Esophagus muscularis mucosa (tissue), 4 donors: ENCODE measurements at regions not wholly inside any gene's neighbourhood (a gene's known extent, or its start where the extent isn't known, plus 50 kb on each side); places are given as distances from the start of the nearest gene placed in this dataset.

ENCODE experiments used
- DNase-seq: peaks from one replicate; pipeline ENCODE4 v3.0.0-alpha.2; 2017; ENCODE audit errors: extremely low spot score
- H3K27ac ChIP-seq, 4 donors: fragments of 200-600 bp; sonication (generic); replicated peaks in 1 of 4; 1 replicate in 3 of 4; 2 replicates in 1 of 4; pipeline ENCODE4 v1.5.1; 2016 to 2019; ENCODE audit warnings: mild to moderate bottlenecking in 1 of 4
- H3K27me3 ChIP-seq, 4 donors: fragments of 200-600 bp; sonication (generic); one replicate each; pipeline versions ENCODE4 v1.5.1 to v1.6.0; 2016 to 2019
- H3K36me3 ChIP-seq, 4 donors: fragments of 200-600 bp; sonication (generic); one replicate each; pipeline ENCODE4 v1.5.1; 2016 to 2019
- H3K4me1 ChIP-seq, 4 donors: fragments of 200-600 bp; sonication (generic); one replicate each; pipeline ENCODE4 v1.5.1; 2016 to 2019
- H3K4me3 ChIP-seq, 4 donors: fragments of 200-600 bp; sonication (generic); 1 replicate in 2 of 4; 2 replicates in 2 of 4; pipeline ENCODE4 v1.5.1; 2016 to 2019; ENCODE audit warnings: mild to moderate bottlenecking in 4 of 4, moderate library complexity in 1 of 4
- H3K9me3 ChIP-seq, 4 donors: fragments of 200-600 bp; sonication (generic); 1 replicate in 3 of 4; 2 replicates in 1 of 4; pipeline ENCODE4 v1.5.1; 2016 to 2019
- EP300 ChIP-seq: sonication (generic); formaldehyde crosslinking; IDR thresholded peaks from one replicate; pipeline ENCODE4 v1.6.1; 2017; ENCODE audit warnings: antibody characterized with exemption
- POLR2A ChIP-seq: fragments of 450-650 bp; IDR thresholded peaks from one replicate; pipeline ENCODE4 v1.6.1; 2017; ENCODE audit warnings: antibody characterized with exemption, moderate library complexity, mild to moderate bottlenecking, low read depth
- POLR2AphosphoS5 ChIP-seq, 2 donors: sonication (generic); formaldehyde crosslinking; IDR thresholded peaks; one replicate each; pipeline ENCODE4 v1.6.1; 2017; ENCODE audit warnings: antibody characterized with exemption in 2 of 2
- WGBS: methylation state at CpG from one replicate; pipeline ENCODE4 v1.1.5; 2018; 5-methylcytosine and 5-hydroxymethylcytosine counted together
- intact Hi-C: fragments of 100-400 bp; cut with DNase I; formaldehyde crosslinking; loops from one replicate; pipeline ENCODE4 v1.15.1; 2023
- TF ChIP-seq, protein P1 (sequence below), 3 experiments: fragments of 200-600 bp in 2 of 3; fragments of 450-650 bp in 1 of 3; sonication (generic) in 2 of 3; IDR thresholded peaks; one replicate each; pipeline ENCODE4 v1.5.1; 2017 to 2019; ENCODE audit warnings: antibody characterized with exemption in 3 of 3, mild to moderate bottlenecking in 2 of 3, moderate library complexity in 1 of 3

DNA sequence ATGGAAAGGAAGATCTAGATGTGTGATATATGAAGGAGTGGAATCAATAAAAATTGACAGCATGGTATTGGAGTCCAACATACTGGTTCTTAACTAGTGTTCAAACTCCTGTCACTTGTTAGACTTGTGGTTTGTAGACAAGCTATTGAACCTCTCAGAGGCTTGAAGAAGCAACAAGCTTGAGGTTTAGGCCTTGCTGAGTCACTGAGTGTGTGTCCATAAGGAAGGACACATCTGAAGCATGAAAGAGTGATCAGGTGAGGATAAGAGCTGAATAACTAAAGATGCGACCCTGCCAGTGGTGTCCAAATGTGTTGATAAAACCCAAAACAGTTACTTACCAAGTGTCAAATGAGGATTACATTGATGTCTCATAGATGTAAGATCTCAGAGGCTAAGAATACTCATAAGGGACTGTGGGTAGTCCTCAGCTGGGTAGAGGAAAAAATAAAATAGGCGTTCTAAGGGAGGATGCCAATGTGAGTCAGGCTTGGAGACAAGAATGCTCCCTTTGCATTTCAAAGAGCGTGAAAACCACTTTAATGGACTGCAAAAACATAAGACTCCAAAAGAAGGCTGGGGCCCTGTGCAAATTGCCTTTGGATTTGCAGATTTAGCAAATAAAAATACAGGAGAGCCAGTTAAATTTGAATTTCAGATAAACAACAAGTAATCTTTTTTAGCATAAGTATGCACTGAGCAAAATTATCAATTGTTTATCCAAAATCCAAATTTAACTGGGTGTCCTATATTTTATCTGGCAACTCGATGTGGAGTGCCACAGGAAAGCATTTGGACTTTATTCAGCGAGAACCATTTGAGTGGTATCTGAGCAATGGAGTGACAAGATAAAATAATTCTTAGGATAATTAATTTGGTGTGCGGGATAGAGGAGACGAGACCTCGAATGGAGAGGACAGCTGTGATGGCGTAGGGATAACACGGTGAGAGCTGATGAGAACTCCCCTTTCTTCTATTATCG, 757.3 kb upstream of the WWC1 start:
- no peak overlapping the region for H3K27ac ChIP-seq
- 72% methylated on average over 11 of the region's 11 CpGs for WGBS

DNA sequence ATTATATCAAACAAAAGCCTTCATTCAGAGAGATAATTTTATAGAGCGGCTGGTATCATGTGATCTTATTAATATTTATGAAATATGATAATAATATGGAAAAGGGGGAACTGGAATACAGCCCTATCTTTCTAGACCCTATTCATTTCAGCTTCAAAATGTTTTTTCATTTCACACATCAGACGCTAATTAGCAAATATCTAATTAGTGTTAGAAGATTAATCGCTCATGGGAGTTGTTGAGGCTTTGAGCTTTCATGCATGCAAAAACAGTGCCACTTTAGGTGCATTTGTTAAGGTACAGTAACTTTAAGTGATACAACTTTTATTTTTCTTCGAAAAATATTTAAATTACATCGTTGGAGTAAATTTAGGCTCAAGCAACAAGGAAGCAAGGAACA, 751.7 kb upstream of the WWC1 start:
- Histone ChIP-seq H3K4me1 (no peaks in the 10 kb centered on the region), H3K9me3 (no peaks in the 10 kb centered on the region), H3K27me3 (no peaks in the 10 kb centered on the region), H3K4me3 (no peak overlapping the region), H3K36me3 (no peaks in the 10 kb centered on the region), H3K27ac (no peak overlapping the region)
- DNase-seq: no peak
- 91% methylated on average over 5 of the region's 5 CpGs for WGBS
- TF ChIP-seq POLR2AphosphoS5 (IDR thresholded peaks at IDR 0.05) (no peak), POLR2A (no peak), EP300 (no peak)
- TF ChIP-seq, protein P1, sequence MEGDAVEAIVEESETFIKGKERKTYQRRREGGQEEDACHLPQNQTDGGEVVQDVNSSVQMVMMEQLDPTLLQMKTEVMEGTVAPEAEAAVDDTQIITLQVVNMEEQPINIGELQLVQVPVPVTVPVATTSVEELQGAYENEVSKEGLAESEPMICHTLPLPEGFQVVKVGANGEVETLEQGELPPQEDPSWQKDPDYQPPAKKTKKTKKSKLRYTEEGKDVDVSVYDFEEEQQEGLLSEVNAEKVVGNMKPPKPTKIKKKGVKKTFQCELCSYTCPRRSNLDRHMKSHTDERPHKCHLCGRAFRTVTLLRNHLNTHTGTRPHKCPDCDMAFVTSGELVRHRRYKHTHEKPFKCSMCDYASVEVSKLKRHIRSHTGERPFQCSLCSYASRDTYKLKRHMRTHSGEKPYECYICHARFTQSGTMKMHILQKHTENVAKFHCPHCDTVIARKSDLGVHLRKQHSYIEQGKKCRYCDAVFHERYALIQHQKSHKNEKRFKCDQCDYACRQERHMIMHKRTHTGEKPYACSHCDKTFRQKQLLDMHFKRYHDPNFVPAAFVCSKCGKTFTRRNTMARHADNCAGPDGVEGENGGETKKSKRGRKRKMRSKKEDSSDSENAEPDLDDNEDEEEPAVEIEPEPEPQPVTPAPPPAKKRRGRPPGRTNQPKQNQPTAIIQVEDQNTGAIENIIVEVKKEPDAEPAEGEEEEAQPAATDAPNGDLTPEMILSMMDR (IDR thresholded peaks at IDR 0.05): no peak
- intact Hi-C loops: no loop called here

More for the DNA sequence above, 757.3 kb upstream of the WWC1 start:
- TF ChIP-seq, protein P1 (IDR thresholded peaks at IDR 0.05): no peak
- TF ChIP-seq POLR2AphosphoS5 (IDR thresholded peaks at IDR 0.05): no peak
- TF ChIP-seq EP300: no peak
- no peaks in the 10 kb centered on the region for H3K27me3 ChIP-seq
- intact Hi-C loops: no loop called here
- no peaks in the 10 kb centered on the region for H3K9me3 ChIP-seq
- no peaks in the 10 kb centered on the region for H3K4me1 ChIP-seq
- H3K4me3 ChIP-seq: no peak overlapping the region
- H3K36me3 ChIP-seq: no peaks in the 10 kb centered on the region
- DNase-seq: no peak

DNA sequence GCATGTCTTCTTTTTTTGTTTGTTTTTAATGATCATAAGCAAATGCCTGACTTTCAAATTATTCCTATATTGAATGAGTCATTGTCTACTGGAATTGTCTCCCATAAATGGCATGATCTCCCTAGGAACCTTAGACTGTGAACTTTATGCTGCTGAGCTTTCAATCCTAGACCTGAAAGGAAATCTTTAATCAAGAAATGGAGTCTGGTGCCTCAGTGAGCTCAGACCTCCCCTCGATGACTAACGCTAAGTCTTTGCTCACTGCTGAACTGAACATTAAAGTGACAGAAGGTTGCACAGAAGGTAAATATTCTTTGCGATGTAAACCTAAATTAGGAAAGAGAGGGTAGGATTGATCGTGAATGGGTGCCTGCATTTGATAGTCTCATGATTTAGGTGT, 745.2 kb upstream of the WWC1 start:
- TF ChIP-seq POLR2A (no peak), POLR2AphosphoS5 (IDR thresholded peaks at IDR 0.05) (no peak), EP300 (no peak)
- Histone ChIP-seq H3K27me3 (no peaks in the 10 kb centered on the region), H3K9me3 (no peaks in the 10 kb centered on the region), H3K36me3 (no peaks in the 10 kb centered on the region), H3K27ac (no peak overlapping the region), H3K4me3 (no peak overlapping the region), H3K4me1 (no peaks in the 10 kb centered on the region)
- no peak for DNase-seq
- whole genome bisulfite sequencing: 96% methylated on average over 4 of the region's 4 CpGs
- intact Hi-C loops: no loop called here

DNA sequence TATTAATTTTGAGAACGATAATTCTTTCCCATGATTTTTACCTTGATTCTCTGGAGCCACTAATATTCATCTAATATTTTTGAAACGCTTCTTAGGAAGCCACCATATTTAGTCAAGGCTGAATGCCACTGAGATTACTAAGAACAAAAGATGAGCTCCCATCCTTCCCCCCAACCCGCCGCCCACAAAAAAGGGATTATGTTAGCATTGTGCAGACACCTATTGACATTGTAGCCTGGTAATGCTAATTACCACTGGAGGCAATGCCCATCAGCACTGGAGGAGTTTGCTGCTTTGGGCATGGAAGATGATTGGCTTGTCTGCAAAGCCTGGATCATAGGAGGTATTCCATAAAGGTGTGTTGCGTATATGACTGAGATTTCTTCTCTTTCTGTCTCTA, 739.1 kb upstream of the WWC1 start:
- 91% methylated on average over 5 of the region's 5 CpGs for WGBS
- Histone ChIP-seq H3K4me1 (no peaks in the 10 kb centered on the region), H3K4me3 (no peak overlapping the region), H3K9me3 (no peaks in the 10 kb centered on the region), H3K36me3 (no peaks in the 10 kb centered on the region), H3K27ac (no peak overlapping the region), H3K27me3 (no peaks in the 10 kb centered on the region)
- no peak for TF ChIP-seq EP300
- TF ChIP-seq, protein P1 (IDR thresholded peaks at IDR 0.05): no peak
- TF ChIP-seq POLR2A: no peak
- no peak for TF ChIP-seq POLR2AphosphoS5 (IDR thresholded peaks at IDR 0.05)
- intact Hi-C loops: no loop called here
- DNase-seq: peak; percentile 37

DNA sequence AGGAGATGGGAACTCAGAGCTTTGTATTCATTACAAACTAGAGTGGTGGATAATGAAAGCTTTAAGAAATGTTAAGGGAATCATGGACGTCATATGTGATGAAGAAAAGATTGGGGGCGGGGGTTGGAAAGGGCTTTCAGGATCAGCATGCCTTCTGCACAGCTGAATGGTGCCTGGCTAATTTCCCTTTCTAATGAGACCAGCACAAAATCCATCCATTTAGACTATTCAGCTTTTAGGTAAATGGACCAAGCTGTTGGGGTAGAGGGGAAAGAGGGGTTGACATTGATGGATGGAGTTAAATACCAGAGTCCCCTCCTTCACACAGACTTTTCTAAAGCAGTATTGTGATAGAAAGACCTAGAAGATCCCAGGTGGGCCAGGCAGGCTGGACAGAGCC, 737.9 kb upstream of the WWC1 start:
- Histone ChIP-seq H3K27me3 (no peaks in the 10 kb centered on the region), H3K4me1 (no peaks in the 10 kb centered on the region), H3K4me3 (no peak overlapping the region), H3K9me3 (no peaks in the 10 kb centered on the region), H3K27ac (no peak overlapping the region), H3K36me3 (no peaks in the 10 kb centered on the region)
- peak; percentile 75 for DNase-seq
- TF ChIP-seq, protein P1 (IDR thresholded peaks at IDR 0.05): no peak
- TF ChIP-seq EP300: no peak
- TF ChIP-seq POLR2AphosphoS5 (IDR thresholded peaks at IDR 0.05): no peak
- no peak for TF ChIP-seq POLR2A
- WGBS: 93% methylated on average over 2 of the region's 2 CpGs
- intact Hi-C loops: no loop called here
